Choroid plexus epithelial cell (primary cell): ENCODE measurements at regions not wholly inside any gene's neighbourhood (a gene's known extent, or its start where the extent isn't known, plus 50 kb on each side); places are given as distances from the start of the nearest gene placed in this dataset.

Source experiments
- DNase-seq: peaks from one replicate; pipeline ENCODE4 v3.0.0-alpha.2; 2010; ENCODE audit warnings: low read depth
- H3K4me3 ChIP-seq: 2 replicates; pipeline ENCODE4 v1.5.1; 2011; ENCODE audit warnings: low read depth, mild to moderate bottlenecking, control low read depth, low read length, moderate library complexity
- CTCF ChIP-seq: conservative IDR thresholded peaks from 2 replicates; pipeline ENCODE4 v1.5.1; 2011; ENCODE audit warnings: low read depth, mild to moderate bottlenecking, control low read depth, inconsistent platforms, low read length, moderate library complexity

DNA sequence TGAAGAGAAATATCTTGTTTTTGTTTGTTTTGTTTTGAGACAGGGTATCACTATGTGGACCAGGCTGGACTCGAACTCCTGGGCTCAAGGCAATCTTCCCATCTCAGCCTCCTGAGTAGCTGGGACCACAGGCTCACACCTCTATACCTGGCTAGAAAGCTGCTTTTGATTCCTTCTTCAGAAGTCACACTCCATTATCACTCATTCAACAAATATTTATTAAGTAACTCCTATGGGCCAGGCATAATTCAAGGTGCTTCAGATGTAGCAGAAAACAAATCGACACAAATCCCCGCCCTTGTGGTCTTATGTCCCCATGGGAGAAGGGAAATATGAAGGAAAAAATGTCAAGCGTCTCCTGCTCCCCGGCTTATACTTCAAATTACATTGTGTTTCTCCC is 72.6 kb upstream of the DHX15 start:
- no peak overlapping the region for H3K4me3 ChIP-seq
- DNase-seq, result no peak
- TF ChIP-seq CTCF, result no peak

- H3K4me3 ChIP-seq, result no peak overlapping the region
- peak; percentile 38 for DNase-seq
- TF ChIP-seq CTCF, result no peak
Observed at GRCh38 chr4:24657768-24658617, 73.6 kb upstream of the DHX15 start.

DNA sequence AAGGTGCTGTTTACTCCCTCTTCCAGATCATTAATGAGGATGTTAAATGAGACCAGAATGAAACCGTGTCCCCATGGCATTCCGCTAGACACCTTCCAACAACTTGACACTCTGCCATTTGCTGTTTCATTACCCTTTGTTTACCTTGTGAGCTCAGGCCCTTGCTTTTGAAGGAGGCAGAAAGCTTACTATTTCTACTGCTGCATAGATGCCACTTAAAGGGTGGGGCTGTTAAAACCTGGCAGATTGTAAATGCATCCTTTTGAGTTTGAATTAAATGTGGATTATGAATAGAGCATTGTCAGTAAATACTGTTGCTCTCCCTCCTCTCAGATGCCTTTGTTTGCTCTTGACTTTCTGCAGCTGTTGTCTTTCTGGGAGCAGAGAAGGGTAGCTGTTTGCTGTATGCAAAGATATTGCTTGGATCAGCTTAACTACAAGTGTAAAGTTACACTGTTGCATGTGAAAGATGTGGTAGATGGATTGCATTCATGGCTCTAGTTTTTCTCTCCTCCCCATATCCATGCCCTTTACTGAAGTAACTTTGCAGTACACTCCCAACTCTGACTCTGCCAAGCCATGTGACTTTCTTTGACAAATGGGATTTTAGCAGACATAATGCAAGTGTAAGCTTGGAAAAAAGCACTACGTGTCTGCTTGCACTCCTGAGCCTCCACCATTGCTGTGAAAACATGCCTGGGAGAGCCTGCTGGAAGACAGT is 75.0 kb upstream of the DHX15 start:
- no peak for DNase-seq
- no peak for TF ChIP-seq CTCF
- H3K4me3 ChIP-seq, result no peak overlapping the region

- DNase-seq, result no peak
- no peak overlapping the region for H3K4me3 ChIP-seq
- no peak for TF ChIP-seq CTCF
Observed at GRCh38 chr4:24662056-24662455, 77.7 kb upstream of the DHX15 start.

GRCh38 chr4:24662542-24662941 is 78.2 kb upstream of the DHX15 start:
- TF ChIP-seq CTCF, result no peak
- H3K4me3 ChIP-seq, result no peak overlapping the region
- DNase-seq, result no peak

DNA sequence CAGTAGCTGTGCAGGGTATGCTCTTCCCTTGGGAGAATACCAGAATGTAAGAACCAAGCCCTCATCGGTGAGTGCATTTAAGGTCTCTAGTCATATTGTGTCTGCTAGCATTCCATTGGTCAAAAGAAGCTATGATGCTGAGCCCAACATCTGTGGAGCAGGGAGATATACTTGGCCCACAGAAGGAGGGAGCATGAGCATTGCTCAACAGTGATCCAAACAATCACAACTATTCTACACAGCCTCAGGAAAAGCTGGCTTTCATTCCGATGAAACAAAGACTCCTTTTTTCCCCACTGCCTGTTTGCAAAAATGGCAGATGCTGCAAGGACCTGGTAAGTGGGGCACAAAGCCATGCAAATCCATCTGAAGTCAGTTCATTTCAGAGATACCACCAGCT is 80.6 kb upstream of the DHX15 start:
- no peak for DNase-seq
- no peak overlapping the region for H3K4me3 ChIP-seq
- no peak for TF ChIP-seq CTCF
